ENCODE measurements at regions not wholly inside any gene's neighbourhood (a gene's known extent, or its start where the extent isn't known, plus 50 kb on each side); places are given as distances from the start of the nearest gene placed in this dataset.

- TF ChIP-seq EZH2phosphoT487 (IDR thresholded peaks at IDR 0.05; ENCODE audit: insufficient read depth, low read depth): no peak
- no peak for TF ChIP-seq EZH2 (IDR thresholded peaks at IDR 0.05; ENCODE audit: insufficient read depth, poor library complexity, severe bottlenecking)
These were observed 104.2 kb upstream of the TMEM72 start for GRCh38 chr10:44806950-44807349.
